Vagina (tissue), 2 donors: ENCODE measurements at regions not wholly inside any gene's neighbourhood (a gene's known extent, or its start where the extent isn't known, plus 50 kb on each side); places are given as distances from the start of the nearest gene placed in this dataset.

Experiments used
- DNase-seq, 2 donors: peaks; one replicate each; pipeline ENCODE4 v3.0.0-alpha.2; 2017; ENCODE audit errors: extremely low spot score in 2 of 2
- H3K27ac ChIP-seq: fragments of 200-600 bp; sonication (generic); one replicate; pipeline ENCODE4 v1.5.1; 2019
- H3K27me3 ChIP-seq: fragments of 200-600 bp; sonication (generic); one replicate; pipeline ENCODE4 v1.5.1; 2019
- H3K36me3 ChIP-seq, 2 donors: fragments of 200-600 bp; sonication (generic); one replicate each; pipeline ENCODE4 v1.5.1; 2017 to 2019
- H3K4me1 ChIP-seq: fragments of 200-600 bp; sonication (generic); one replicate; pipeline ENCODE4 v1.5.1; 2019
- H3K4me3 ChIP-seq, 2 donors: fragments of 200-600 bp; sonication (generic); 1 replicate in 1 of 2; 2 replicates in 1 of 2; pipeline ENCODE4 v1.5.1; 2016 to 2019
- H3K9me3 ChIP-seq: fragments of 200-600 bp; sonication (generic); one replicate; pipeline ENCODE4 v1.5.1; 2019
- CTCF ChIP-seq, 3 experiments: fragments of 450-650 bp in 2 of 3; fragments of 200-600 bp in 1 of 3; sonication (generic) in 1 of 3; IDR thresholded peaks; one replicate each; pipeline ENCODE4 v1.5.1; 2017 to 2019; ENCODE audit warnings: antibody characterized with exemption in 3 of 3, mild to moderate bottlenecking in 2 of 3, moderate library complexity in 2 of 3
- POLR2A ChIP-seq, 2 donors: fragments of 450-650 bp; IDR thresholded peaks; one replicate each; pipeline ENCODE4 v1.6.1; 2017; ENCODE audit warnings: antibody characterized with exemption in 2 of 2, mild to moderate bottlenecking in 2 of 2, moderate library complexity in 2 of 2
- POLR2AphosphoS5 ChIP-seq, 2 donors: sonication (generic); formaldehyde crosslinking; IDR thresholded peaks; one replicate each; pipeline ENCODE4 v1.9.0; 2017; ENCODE audit warnings: antibody characterized with exemption in 2 of 2, mild to moderate bottlenecking in 2 of 2, low read depth in 1 of 2; ENCODE audit not compliant: insufficient read depth in 1 of 2
- intact Hi-C: fragments of 100-400 bp; cut with DNase I; formaldehyde crosslinking; loops from one replicate; pipeline ENCODE4 v1.15.1; 2023

GRCh38 chr12:54126696-54127537 is 61.9 kb downstream of the SMUG1 start:
- DNase-seq, result peak in 1 of 2 donors; percentile 87
- Histone ChIP-seq H3K4me3 (peak overlapping the region; percentile 58), H3K27ac (peak overlapping the region; percentile 59), H3K4me1 (peaks cover 21% of the 10 kb centered on the region), H3K27me3 (no peaks in the 10 kb centered on the region), H3K36me3 (no peaks in the 10 kb centered on the region), H3K9me3 (no peaks in the 10 kb centered on the region)
- no peak for TF ChIP-seq POLR2A (IDR thresholded peaks at IDR 0.05)
- peak in 1 of 2 donors; percentile 68 for TF ChIP-seq POLR2AphosphoS5 (IDR thresholded peaks at IDR 0.05; ENCODE audit: insufficient read depth in 1 of 2, low read depth in 1 of 2)
- intact Hi-C loops, result loop anchor here (5.0 kb wide), 1 partner anchor 110 kb away; no protein-coding TSS in a partner anchor

GRCh38 chr12:54127538-54128259 is 61.1 kb downstream of the SMUG1 start:
- DNase-seq, result peak in 1 of 2 donors; percentile 84
- TF ChIP-seq POLR2A (IDR thresholded peaks at IDR 0.05) (no peak), CTCF (IDR thresholded peaks at IDR 0.05) (no peak), POLR2AphosphoS5 (IDR thresholded peaks at IDR 0.05; ENCODE audit: insufficient read depth in 1 of 2, low read depth in 1 of 2) (no peak)
- no peaks in the 10 kb centered on the region for H3K36me3 ChIP-seq
- H3K27ac ChIP-seq, result peak overlapping the region; percentile 59
- H3K9me3 ChIP-seq, result no peaks in the 10 kb centered on the region
- peaks cover 21% of the 10 kb centered on the region for H3K4me1 ChIP-seq
- intact Hi-C loops, result loop anchor here (5.0 kb wide), 1 partner anchor 110 kb away; no protein-coding TSS in a partner anchor
- peak overlapping the region; percentile 58 for H3K4me3 ChIP-seq
- H3K27me3 ChIP-seq, result no peaks in the 10 kb centered on the region

GRCh38 chr12:54128416-54128815 is 60.4 kb downstream of the SMUG1 start:
- no peak for TF ChIP-seq POLR2AphosphoS5 (IDR thresholded peaks at IDR 0.05; ENCODE audit: insufficient read depth in 1 of 2, low read depth in 1 of 2)
- TF ChIP-seq CTCF (IDR thresholded peaks at IDR 0.05), result no peak
- no peak for TF ChIP-seq POLR2A (IDR thresholded peaks at IDR 0.05)
- H3K4me1 ChIP-seq, result peaks cover 21% of the 10 kb centered on the region
- peak in 1 of 2 donors; percentile 75 for DNase-seq
- H3K36me3 ChIP-seq, result no peaks in the 10 kb centered on the region
- no peaks in the 10 kb centered on the region for H3K27me3 ChIP-seq
- H3K9me3 ChIP-seq, result no peaks in the 10 kb centered on the region
- no peak overlapping the region for H3K27ac ChIP-seq
- H3K4me3 ChIP-seq, result no peak overlapping the region
- intact Hi-C loops, result loop anchor here (5.0 kb wide), 1 partner anchor 111 kb away; no protein-coding TSS in a partner anchor

- TF ChIP-seq POLR2A (IDR thresholded peaks at IDR 0.05), result no peak
- TF ChIP-seq POLR2AphosphoS5 (IDR thresholded peaks at IDR 0.05; ENCODE audit: insufficient read depth in 1 of 2, low read depth in 1 of 2), result no peak
- no peak for TF ChIP-seq CTCF (IDR thresholded peaks at IDR 0.05)
- H3K27ac ChIP-seq, result no peak overlapping the region
- intact Hi-C loops, result loop anchor here (5.0 kb wide), 1 partner anchor 112 kb away; no protein-coding TSS in a partner anchor
- H3K27me3 ChIP-seq, result no peaks in the 10 kb centered on the region
- H3K4me1 ChIP-seq, result peaks cover 21% of the 10 kb centered on the region
- peak in 1 of 2 donors; percentile 79 for DNase-seq
- H3K9me3 ChIP-seq, result no peaks in the 10 kb centered on the region
- H3K4me3 ChIP-seq, result no peak overlapping the region
- no peaks in the 10 kb centered on the region for H3K36me3 ChIP-seq
These were observed 59.5 kb downstream of the SMUG1 start for GRCh38 chr12:54129028-54129903.
